WERI-Rb-1 (cell line): ENCODE measurements at regions not wholly inside any gene's neighbourhood (a gene's known extent, or its start where the extent isn't known, plus 50 kb on each side); places are given as distances from the start of the nearest gene placed in this dataset.

Experiments used
- DNase-seq: peaks from one replicate; pipeline ENCODE4 v3.0.0-alpha.2; 2020
- H3K27ac ChIP-seq: fragments of 250-450 bp; sonication (Bioruptor Pico); 2 replicates; pipeline ENCODE4 v1.5.1; 2020; ENCODE audit warnings: mild to moderate bottlenecking, moderate library complexity
- H3K27me3 ChIP-seq: fragments of 250-450 bp; sonication (Bioruptor Pico); 2 replicates; pipeline ENCODE4 v1.5.1; 2021; ENCODE audit warnings: mild to moderate bottlenecking, low read depth, moderate library complexity; ENCODE audit not compliant: insufficient read depth, severe bottlenecking
- H3K36me3 ChIP-seq: fragments of 250-450 bp; sonication (Bioruptor Pico); 2 replicates; pipeline ENCODE4 v1.5.1; 2020; ENCODE audit warnings: mild to moderate bottlenecking, moderate library complexity
- H3K4me3 ChIP-seq: 2 replicates; pipeline ENCODE4 v1.5.1; 2011; ENCODE audit warnings: low read depth, mild to moderate bottlenecking, control low read depth, low read length
- H3K9me3 ChIP-seq: fragments of 250-450 bp; sonication (Bioruptor Pico); 2 replicates; pipeline ENCODE4 v1.5.1; 2021; ENCODE audit warnings: mild to moderate bottlenecking, moderate library complexity; ENCODE audit not compliant: severe bottlenecking
- TF ChIP-seq, protein P1 (sequence below): IDR thresholded peaks from 2 replicates; pipeline ENCODE4 v1.5.1; 2011; ENCODE audit warnings: low read depth, mild to moderate bottlenecking, control low read depth, inconsistent platforms, low read length

DNA sequence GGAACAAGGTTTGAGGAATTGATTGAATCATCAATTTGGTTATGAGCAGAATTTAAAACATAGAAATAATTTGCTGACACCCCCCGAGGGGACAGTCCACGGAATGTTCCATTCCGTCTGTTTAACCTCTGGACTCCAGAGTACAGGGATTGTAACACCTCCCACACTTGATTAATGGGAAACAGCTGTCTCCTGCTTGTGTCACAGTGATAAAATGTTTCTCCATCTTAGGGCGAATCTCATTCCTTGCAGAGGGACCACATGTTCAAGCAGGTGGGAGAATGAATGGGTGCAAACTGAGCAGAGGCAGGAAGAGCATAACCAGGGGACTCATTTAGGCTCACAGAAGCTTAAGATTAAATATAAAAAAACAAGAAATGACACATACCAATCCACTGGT lies 249.5 kb upstream of the RBFOX1 start:
- no peak for DNase-seq
- H3K27me3 ChIP-seq, result no peaks in the 10 kb centered on the region
- H3K27ac ChIP-seq, result no peak overlapping the region
- H3K9me3 ChIP-seq, result no peaks in the 10 kb centered on the region
- H3K4me3 ChIP-seq, result no peak overlapping the region
- no peaks in the 10 kb centered on the region for H3K36me3 ChIP-seq
- TF ChIP-seq, protein P1, sequence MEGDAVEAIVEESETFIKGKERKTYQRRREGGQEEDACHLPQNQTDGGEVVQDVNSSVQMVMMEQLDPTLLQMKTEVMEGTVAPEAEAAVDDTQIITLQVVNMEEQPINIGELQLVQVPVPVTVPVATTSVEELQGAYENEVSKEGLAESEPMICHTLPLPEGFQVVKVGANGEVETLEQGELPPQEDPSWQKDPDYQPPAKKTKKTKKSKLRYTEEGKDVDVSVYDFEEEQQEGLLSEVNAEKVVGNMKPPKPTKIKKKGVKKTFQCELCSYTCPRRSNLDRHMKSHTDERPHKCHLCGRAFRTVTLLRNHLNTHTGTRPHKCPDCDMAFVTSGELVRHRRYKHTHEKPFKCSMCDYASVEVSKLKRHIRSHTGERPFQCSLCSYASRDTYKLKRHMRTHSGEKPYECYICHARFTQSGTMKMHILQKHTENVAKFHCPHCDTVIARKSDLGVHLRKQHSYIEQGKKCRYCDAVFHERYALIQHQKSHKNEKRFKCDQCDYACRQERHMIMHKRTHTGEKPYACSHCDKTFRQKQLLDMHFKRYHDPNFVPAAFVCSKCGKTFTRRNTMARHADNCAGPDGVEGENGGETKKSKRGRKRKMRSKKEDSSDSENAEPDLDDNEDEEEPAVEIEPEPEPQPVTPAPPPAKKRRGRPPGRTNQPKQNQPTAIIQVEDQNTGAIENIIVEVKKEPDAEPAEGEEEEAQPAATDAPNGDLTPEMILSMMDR, result no peak

GRCh38 chr16:7077636-7078035 lies 255.0 kb upstream of the RBFOX1 start:
- no peaks in the 10 kb centered on the region for H3K9me3 ChIP-seq
- H3K36me3 ChIP-seq, result no peaks in the 10 kb centered on the region
- no peak overlapping the region for H3K4me3 ChIP-seq
- H3K27ac ChIP-seq, result no peak overlapping the region
- no peaks in the 10 kb centered on the region for H3K27me3 ChIP-seq
- DNase-seq, result no peak
- TF ChIP-seq, protein P1, result no peak

DNA sequence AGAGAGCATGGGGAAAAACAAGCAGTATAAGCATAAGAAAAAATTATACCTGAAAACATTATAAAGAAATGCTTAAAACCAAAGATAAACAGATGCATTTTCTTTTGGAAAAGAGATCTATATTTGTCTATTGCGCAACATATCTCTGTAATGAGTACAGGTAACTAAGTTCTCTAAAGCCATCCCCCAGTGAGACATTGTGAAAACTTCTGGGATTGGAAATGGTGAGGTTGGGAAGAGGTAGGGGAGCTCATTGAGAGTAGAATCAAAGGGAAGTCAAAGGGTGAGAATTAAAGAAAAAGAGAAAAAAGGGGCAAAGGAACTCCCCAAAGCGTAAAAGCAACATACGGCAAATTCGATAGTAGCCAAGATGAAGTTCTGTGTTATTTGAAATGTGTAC lies 257.9 kb upstream of the RBFOX1 start:
- Histone ChIP-seq H3K27me3 (no peaks in the 10 kb centered on the region), H3K4me3 (no peak overlapping the region), H3K9me3 (no peaks in the 10 kb centered on the region), H3K27ac (no peak overlapping the region), H3K36me3 (no peaks in the 10 kb centered on the region)
- no peak for DNase-seq
- TF ChIP-seq, protein P1, result no peak

GRCh38 chr16:7057458-7057857 lies 275.2 kb upstream of the RBFOX1 start:
- no peak overlapping the region for H3K4me3 ChIP-seq
- DNase-seq, result no peak
- no peaks in the 10 kb centered on the region for H3K27me3 ChIP-seq
- H3K27ac ChIP-seq, result no peak overlapping the region
- H3K9me3 ChIP-seq, result no peaks in the 10 kb centered on the region
- TF ChIP-seq, protein P1, result no peak
- no peaks in the 10 kb centered on the region for H3K36me3 ChIP-seq

DNA sequence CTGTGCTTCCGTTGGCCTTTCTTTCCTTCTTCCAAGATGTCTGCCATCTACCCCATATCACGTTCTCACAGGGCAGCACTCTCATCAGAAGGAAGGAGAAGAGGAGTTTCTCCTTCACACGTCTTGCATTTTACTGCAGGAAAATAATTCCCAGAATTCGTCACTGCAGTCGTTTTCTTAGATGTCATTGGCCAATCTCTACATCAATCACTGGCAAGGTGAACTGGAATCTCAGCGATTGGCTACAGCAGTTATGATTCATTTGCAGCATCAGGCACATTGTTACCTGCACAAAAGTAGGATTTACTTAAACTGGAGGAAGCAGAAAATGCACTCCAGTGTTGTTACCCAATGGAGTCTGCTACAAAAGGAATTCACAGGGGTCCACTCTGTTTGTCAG lies 277.2 kb upstream of the RBFOX1 start:
- no peaks in the 10 kb centered on the region for H3K9me3 ChIP-seq
- no peak overlapping the region for H3K4me3 ChIP-seq
- TF ChIP-seq, protein P1, result no peak
- H3K36me3 ChIP-seq, result no peaks in the 10 kb centered on the region
- H3K27ac ChIP-seq, result no peak overlapping the region
- no peak for DNase-seq
- H3K27me3 ChIP-seq, result no peaks in the 10 kb centered on the region

GRCh38 chr16:7051591-7052349 lies 280.9 kb upstream of the RBFOX1 start:
- H3K27me3 ChIP-seq, result no peaks in the 10 kb centered on the region
- no peak overlapping the region for H3K4me3 ChIP-seq
- H3K36me3 ChIP-seq, result no peaks in the 10 kb centered on the region
- TF ChIP-seq, protein P1, result no peak
- no peaks in the 10 kb centered on the region for H3K9me3 ChIP-seq
- no peak overlapping the region for H3K27ac ChIP-seq
- no peak for DNase-seq
